Left renal pelvis (tissue), 4 donors: ENCODE measurements at regions not wholly inside any gene's neighbourhood (a gene's known extent, or its start where the extent isn't known, plus 50 kb on each side); places are given as distances from the start of the nearest gene placed in this dataset.

Experiments
- DNase-seq, 4 donors: peaks; one replicate each; pipeline ENCODE4 v3.0.0-alpha.2; 2013; ENCODE audit warnings: low read depth in 4 of 4, low spot score in 3 of 4

GRCh38 chr2:45216118-45216517 is 206.9 kb upstream of the SIX2 start:
- no peak for DNase-seq

- DNase-seq = no peak
Measured at GRCh38 chr2:45214550-45214949, 205.3 kb upstream of the SIX2 start.

DNA sequence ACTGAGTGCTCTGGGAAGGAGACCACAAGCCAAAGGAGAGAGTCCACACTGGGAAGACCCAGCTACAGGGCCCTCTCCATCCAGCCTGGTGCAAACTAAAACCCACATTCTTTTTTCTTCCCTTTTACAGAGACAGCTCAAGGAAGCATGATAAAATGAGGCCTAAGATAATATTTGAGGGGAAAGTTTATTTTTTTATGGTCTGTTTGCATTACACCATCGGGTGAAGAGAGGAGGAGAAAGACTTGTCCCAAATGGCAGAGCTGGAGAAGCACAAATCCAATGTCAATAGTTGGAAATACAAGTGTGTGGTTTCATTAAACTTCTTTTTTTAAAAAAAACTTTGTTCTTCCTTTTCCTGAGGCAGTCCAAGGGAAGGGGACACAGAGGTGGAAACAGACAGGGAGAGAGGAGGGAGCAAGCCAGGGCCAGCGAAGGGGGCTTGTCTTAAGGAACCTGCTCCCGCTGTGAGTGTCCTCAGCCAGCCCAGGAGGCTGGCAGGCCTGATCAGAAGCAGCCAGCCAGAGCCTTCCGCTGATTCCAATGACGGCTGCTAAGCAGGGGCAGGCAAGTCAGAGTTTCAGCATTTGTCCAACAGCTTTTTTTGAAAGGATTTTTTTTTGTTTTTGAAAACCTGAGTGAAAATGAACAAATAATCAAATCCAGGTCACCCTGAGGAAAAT is 203.8 kb upstream of the SIX2 start:
- no peak for DNase-seq

DNA sequence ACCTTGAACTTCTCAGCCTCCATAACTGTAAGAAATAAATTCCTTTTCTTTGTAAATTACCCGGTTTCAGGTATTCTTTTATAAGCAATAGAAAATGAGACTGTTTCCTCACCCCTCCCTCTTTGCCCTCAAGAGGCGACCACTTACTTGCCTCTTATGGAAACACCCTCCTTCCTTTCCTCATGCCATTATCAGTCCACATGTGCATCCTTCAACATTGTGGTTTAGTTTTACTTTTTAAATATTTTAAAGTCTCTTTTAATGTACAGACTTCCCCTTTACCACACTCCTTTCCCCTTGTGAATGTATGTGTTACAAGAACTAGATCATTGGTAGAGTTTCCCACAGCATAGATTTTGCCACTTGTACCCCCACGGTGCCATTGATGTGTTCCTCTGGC is 202.4 kb upstream of the SIX2 start:
- DNase-seq = no peak

DNA sequence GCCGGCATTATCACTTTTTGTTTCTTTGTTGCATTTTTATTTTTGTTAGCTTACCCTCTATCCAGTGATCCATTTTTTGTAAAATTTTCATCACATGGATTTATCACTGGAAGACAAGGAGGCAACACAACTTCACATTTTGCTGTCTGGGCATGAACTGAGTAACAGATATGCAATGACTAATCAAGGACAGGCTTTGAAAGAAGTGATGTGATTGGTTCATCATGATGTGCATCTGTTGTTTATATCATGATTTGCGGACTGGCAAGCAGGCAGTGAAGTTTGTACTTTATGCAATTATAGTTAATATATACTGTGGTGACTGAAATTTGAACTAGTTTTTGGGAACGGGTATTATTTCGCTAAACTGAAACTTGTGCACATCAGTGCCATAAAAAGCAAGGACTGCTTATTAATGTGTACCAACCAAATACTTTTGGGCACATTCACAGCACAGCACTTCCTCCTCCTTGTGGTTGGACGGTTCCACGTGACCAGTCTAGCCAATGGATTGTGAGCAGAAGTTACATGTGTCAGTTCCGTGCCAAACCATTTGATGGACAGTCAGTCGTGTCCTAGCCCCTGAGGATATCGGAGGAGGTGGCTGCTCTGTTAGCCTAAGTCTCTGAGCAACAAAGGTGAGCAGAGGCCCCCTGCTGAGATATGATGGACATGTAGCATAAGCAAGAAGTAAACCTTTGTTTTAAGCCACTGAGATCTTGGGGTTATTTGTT is 201.4 kb upstream of the SIX2 start:
- no peak for DNase-seq

- DNase-seq = no peak
Measured at GRCh38 chr2:45209875-45210274, 200.6 kb upstream of the SIX2 start.

- DNase-seq = no peak
Measured at GRCh38 chr2:45209302-45209701, 200.1 kb upstream of the SIX2 start.

GRCh38 chr2:45207101-45207500 is 197.8 kb upstream of the SIX2 start:
- no peak for DNase-seq

GRCh38 chr2:45205985-45206384 is 196.7 kb upstream of the SIX2 start:
- DNase-seq = no peak

GRCh38 chr2:45205480-45205879 is 196.2 kb upstream of the SIX2 start:
- DNase-seq = no peak

DNA sequence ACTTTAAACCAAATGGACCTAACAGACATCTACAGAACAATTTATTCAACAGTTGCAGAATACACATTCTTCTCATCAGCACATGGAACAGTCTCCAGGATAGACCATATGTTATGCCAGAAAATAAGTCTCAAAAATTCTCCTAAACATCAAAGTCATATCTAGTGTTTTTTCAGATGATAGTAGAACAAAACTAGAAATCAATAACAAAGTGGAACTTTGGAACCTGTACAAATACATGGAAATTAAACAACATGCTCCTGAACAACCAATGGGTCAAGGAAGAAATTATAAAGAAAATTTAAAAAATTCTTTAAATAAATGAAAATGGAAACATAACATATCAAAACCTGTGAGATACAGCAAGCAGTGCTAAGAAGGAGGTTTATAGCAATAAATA is 194.1 kb upstream of the SIX2 start:
- DNase-seq = no peak

DNA sequence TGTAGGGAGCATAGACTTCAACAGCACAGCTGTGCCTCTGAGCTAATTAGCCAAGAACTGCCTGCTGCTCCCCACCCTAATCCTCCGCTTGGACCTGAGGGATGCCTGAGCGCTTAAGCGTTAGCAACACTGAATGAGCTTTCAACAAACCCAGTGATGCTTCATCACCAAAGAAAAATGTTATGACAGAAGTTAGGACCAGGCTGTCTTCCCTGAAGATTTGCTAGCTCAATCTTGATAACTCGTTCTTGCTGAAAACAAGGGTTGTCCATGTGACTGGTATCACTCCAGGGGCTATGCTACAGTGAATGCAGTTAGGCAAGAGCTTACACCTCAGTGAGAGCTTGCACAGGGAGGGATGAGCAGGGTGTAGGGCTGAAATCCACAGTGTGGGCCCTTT is 190.7 kb upstream of the SIX2 start:
- DNase-seq = no peak

- DNase-seq = no peak
Measured at GRCh38 chr2:45195916-45196315, 186.7 kb upstream of the SIX2 start.

DNA sequence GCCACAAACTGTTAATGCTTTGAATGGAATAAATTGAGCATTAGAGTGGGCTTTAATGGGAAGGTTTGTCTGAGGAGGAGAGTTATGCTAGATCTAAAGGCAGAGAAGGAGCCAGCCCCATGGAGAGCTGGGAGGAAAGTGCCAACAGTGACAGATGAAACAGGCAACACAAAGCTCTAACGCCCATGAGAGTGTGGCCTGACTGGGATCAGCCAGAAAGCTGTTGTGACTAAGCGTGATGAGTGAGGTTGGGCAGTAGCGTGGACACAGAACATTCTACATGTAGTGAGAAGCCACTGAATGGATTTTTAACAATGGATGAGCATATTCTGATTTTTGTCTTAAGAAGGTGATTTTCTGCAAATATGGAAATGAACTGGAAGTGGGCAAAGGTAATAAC is 185.3 kb upstream of the SIX2 start:
- DNase-seq = no peak

DNA sequence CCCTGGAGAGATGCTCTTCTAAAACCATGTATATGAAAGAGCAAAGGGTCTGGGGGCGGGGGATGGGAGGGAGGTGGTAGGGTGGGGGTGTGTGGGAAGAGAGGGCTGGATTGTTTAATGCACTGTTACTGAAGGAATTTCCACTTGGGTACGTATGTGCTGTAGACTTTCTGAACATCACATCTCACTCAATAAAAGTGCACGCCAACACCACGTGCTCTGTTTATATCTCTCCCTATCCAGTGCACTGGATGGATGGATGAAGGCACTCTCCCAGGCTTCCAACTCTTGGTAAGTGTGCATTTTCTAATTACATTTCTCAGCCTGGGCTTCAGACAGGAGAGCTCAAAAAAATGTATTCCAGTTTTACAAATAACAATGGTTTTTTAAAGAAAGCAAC is 184.3 kb upstream of the SIX2 start:
- no peak for DNase-seq

DNA sequence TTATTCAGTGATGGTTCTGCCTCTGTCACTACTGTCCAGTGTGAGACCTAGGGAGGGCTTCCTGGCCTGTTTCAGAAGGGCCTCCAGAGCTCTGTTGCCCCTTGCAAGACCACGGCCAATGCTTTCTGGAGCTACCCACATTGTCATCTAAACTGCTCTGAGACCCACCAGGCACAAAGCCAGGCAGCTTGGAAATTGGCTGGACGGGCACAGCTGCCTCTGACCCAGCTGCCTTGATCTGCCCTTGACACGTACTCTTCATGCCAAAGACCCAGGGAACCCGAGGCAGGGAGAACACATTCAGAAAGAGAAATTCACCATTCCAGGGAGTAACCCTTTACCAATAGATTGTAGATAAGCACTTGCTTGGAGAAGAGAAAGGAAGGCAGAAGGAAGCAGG is 183.7 kb upstream of the SIX2 start:
- no peak for DNase-seq

DNA sequence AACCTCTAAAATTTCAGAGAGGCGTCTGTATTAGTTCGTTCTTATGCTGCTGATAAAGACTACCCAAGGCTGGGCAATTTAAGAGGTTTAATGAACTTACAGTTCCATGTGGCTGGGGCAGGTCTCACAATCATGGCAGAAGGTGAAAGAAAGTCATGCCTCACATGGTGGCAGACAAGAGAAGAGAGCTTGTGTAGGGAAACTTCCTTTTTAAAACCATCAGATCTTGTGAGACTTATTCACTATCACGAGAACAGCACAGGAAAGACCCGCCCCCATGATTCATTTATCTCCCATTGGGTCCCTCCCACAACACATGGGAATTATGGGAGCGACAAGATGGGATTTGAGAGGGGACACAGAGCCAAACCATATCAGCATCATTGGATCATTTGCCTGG is 183.2 kb upstream of the SIX2 start:
- no peak for DNase-seq

DNA sequence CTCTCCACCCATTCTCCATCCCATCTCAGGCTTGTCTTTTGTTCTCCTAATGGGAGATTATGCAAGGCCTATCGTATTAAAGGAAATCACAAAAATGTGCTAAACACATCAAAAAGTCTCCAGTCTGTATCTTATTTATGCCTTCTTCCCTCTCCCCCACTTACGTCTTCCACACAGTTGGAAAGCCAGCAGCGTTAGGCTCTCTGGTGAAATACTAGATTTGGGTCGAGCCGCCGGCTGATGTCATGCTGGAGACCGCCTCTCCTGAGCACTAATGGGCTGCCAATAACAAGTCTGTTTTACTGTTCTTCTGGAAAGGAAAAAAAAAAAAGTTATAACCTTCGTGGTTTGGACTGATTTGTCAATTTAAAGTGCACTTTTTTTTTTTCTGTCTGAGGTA is 182.7 kb upstream of the SIX2 start:
- no peak for DNase-seq

- DNase-seq = no peak
Measured at GRCh38 chr2:45191146-45191863, 182.1 kb upstream of the SIX2 start.

DNA sequence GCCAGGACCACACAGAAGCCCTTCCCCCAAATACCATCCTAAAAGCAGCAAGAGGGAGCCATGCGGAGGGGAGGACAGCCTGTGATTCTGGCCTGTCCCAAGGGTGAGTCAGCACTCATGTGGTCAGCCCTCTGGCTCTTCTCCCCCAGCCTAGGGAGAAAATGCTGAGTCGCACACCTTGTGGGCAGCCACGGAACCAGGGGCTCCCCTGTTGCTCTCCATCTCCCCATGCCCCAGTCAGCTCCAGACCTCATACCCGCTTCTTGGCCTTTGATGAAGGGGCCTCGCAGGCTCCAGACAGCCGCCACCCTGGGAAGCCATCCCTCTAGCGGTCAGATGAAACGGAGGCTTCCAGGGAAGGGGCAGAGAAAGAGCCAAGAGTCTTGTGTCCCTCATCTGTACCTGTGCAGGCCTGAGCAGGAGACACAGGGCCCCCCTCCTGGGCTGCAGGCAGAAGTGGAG is 181.3 kb upstream of the SIX2 start:
- no peak for DNase-seq

- no peak for DNase-seq
Measured at GRCh38 chr2:45184606-45185005, 175.4 kb upstream of the SIX2 start.
